ENCODE measurements at regions not wholly inside any gene's neighbourhood (a gene's known extent, or its start where the extent isn't known, plus 50 kb on each side); places are given as distances from the start of the nearest gene placed in this dataset.

GRCh38 chr1:188170935-188171334 is 1342.2 kb downstream of the PLA2G4A start:
- H3K27ac ChIP-seq (ENCODE audit: low read depth) = no peak overlapping the region
- H3K27me3 ChIP-seq (ENCODE audit: insufficient read depth) = no peaks in the 10 kb centered on the region
- Mint-ChIP-seq H3K36me3 (ENCODE audit: low read depth) (no peaks in the 10 kb centered on the region), H3K4me1 (no peaks in the 10 kb centered on the region), H3K27me3 (ENCODE audit: insufficient read depth, low read depth, poor library complexity) (no peaks in the 10 kb centered on the region), H3K27ac (no peak overlapping the region), H3K9me3 (no peaks in the 10 kb centered on the region), H3K4me3 (no peak overlapping the region)
- H3K4me3 ChIP-seq = no peak overlapping the region
- H3F3A ChIP-seq (replicated peaks; ENCODE audit: low read depth) = no peaks in the 10 kb centered on the region
- TF ChIP-seq ZNF331 (CRISPR knock-in tag; IDR thresholded peaks at IDR 0.05; ENCODE audit: low read depth) (no peak), EZH2 (IDR thresholded peaks at IDR 0.05; ENCODE audit: low read depth, unreplicated experiment) (no peak), EZH2phosphoT487 (IDR thresholded peaks at IDR 0.05; ENCODE audit: unreplicated experiment) (no peak), REST (IDR thresholded peaks at IDR 0.05; ENCODE audit: unreplicated experiment) (no peak), ETS1 (IDR thresholded peaks at IDR 0.05) (no peak), CTCF (conservative IDR thresholded peaks at IDR 0.05; ENCODE audit: low read depth in 2 of 2) (no peak), STAT1 (IDR thresholded peaks at IDR 0.05; ENCODE audit: unreplicated experiment) (no peak), ZNF114 (CRISPR knock-in tag; IDR thresholded peaks at IDR 0.05) (no peak), CREB1 (CRISPR knock-in tag; IDR thresholded peaks at IDR 0.05; ENCODE audit: low read depth) (no peak), POLR2AphosphoS5 (IDR thresholded peaks at IDR 0.05; ENCODE audit: low read depth) (no peak), NANOG (IDR thresholded peaks at IDR 0.05; ENCODE audit: borderline replicate concordance) (no peak), ZNF462 (CRISPR knock-in tag; IDR thresholded peaks at IDR 0.05) (no peak), JUNB (IDR thresholded peaks at IDR 0.05; ENCODE audit: unreplicated experiment) (no peak)
- no peaks in the 10 kb centered on the region for H3K79me2 ChIP-seq (replicated peaks; ENCODE audit: insufficient read depth)
- ATAC-seq = no peak
- H4K20me1 ChIP-seq (replicated peaks; ENCODE audit: insufficient read depth) = no peaks in the 10 kb centered on the region
- no peaks in the 10 kb centered on the region for H3K4me1 ChIP-seq (ENCODE audit: insufficient read depth)
- no peak for DNase-seq (ENCODE audit: low spot score)
- H3K36me3 ChIP-seq (ENCODE audit: insufficient read depth) = no peaks in the 10 kb centered on the region
- H3K4me2 ChIP-seq = no peak overlapping the region
- H2AFZ ChIP-seq = no peak overlapping the region
- H3K9me2 ChIP-seq (ENCODE audit: insufficient read depth) = no peaks in the 10 kb centered on the region

Data from GM23338 (cell line).